OCI-M2 (cell line): ENCODE measurements at regions not wholly inside any gene's neighbourhood (a gene's known extent, or its start where the extent isn't known, plus 50 kb on each side); places are given as distances from the start of the nearest gene placed in this dataset.
"Not testable (repeated sequence)": the region's sequence is repeated elsewhere in the genome, so short reads cannot be mapped to it uniquely, and the experiment has no call there.

Experiments
- DNase-seq: peaks from one replicate; lab custom pipeline; 2025; ENCODE audit not compliant: unreplicated experiment; lab: John Stamatoyannopoulos, UW

DNA sequence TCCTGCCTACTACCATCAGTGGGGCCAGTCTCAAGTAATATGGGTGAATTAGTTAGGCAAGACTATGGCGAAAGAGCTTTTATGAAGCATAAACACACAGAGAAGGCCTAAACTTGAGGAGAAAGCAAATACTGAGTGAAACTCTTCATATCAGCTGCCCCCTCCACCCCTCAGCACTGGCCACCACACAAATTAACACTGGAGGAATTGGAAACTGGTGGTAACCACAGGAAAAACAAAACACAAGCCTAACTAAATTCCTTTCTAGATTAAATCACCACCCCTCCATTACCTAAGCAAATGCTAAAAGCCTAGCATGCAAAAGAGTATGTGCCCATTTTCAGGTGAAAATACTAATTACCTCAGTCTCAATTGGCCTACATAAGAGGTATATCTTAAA, 774.7 kb upstream of the NECTIN3 start:
- no peak for DNase-seq

DNA sequence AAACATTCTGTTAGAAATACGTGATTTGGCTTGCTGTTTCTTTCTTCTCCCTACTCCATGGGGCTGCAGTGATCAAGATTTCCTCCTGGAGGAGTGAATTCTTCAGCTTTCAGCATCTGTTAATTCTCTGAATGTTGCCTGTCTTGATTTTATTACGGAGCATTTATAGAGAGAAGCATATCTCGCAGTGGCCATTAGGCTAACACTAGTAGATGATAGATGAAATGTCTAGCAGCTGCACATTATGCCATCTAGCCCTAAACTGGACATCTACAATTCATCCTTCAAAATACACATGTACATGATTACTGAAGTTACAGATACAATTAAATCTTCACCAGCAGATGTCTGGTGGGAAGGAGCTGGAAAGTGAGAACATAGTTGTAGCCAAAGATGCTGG, 769.8 kb upstream of the NECTIN3 start:
- no peak for DNase-seq

DNA sequence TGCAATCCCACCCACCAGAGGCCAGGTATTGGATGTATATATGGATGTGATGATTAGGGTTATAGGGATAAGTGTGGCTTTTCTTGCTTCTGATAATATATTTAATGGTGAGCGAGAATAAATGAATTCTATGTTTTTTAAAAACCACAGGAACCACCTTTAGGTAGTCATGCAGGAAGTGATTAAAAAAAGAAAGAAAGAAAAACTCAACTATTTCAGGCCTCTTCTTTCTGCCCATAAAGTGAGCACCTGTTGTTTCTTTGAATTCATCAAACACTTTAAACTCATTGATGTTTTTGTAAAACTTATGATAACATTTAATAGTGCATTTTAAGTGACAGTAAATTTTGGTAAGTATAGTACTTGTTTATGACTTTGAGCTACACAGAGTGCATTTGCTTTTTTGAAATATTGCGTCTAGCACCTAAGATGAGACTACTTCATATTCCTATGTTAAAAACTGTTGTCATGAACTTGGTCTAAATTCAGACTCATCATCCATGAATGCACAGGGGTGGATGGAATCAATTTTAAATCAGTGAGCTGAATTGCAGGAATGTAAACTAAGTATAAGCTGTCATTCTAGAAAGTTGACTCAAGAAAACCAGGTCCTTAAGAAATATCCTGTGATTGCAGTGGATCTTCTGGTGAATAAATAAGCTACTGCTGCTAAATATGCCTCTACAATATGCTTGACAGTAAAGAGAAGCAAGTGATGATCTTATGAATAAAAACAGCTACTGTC, 764.4 kb upstream of the NECTIN3 start:
- DNase-seq, result no peak

DNA sequence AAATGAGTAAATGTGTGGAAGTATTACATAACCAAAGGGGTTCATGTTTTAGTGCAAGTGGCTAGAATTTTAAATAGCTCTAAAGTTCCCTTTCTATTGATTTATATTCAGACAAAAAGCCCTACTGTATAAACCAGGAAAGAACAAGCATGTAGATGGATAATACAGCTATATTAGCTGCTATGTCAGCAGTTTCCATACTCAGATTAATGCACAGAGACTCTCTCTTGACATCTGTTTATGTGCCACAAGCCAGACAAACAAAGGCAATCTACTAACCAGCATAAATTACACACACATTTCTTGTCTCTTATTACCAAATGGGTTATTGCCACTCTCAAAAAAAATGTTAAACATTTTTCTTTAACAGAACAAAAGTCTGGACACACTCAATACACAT, 760.1 kb upstream of the NECTIN3 start:
- DNase-seq, result no peak

DNA sequence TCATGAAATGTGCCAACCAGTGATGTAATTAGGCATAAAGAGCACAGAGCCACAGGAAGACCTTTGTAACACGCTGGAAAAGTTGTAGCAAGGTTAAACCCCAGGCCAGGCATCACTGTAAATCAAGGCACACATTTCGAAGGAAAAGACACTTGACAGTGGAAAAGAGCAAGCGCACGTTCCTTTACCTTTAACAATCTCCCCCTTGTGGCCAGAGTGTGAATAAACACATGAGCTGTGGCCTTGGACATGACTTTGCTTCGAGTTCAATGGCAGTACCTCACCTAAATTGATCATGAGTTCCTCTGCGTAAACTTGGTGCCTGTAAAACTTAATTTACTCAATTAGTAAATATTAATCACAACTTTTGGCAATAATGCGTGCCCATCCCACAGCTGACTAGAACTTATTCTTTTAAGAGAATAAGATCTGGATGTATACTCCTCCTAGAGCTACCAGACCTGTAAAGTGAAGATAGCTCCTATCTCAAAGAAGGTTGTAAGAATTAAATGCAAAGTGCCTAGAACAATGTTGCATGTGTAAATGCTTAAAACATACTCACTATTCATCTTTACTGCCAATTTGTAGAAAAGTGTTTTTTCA, 757.0 kb upstream of the NECTIN3 start:
- DNase-seq, result no peak

DNA sequence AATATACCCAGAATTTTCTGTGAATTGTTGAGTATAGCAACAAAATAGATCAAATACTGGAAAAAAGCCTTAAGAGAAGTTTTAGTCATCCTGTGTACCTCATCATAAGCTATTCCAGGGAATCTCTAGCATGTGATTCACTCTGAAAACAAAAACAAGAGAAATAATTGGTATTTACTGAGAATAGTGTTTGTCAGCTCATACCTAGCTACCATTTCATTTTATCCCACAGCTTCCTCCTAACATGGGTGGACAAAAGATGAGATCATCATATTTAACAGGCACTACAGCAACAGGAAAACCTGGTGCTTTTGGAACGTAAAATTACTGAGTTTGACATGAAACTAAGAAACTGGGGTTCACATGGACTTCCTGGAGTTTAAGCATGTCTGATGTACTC, 753.5 kb upstream of the NECTIN3 start:
- no peak for DNase-seq

DNA sequence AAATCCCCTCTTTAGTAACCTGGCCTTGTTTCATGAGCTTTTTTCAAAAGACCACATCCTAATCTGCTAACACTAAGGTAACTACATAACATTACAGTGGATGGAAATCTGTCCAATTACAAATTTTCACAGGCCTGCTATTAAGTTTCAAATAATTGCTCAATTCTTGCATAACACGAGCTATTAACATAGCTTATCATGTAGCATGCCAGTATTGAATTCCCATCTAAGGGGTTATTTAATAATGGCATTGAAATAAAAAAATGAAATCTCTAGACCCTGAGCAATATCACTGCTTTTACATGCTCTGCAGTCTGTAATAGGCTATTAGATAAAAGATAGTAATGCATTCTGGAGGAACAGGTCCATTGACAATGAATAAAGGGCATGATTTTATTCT, 748.3 kb upstream of the NECTIN3 start:
- DNase-seq, result no peak

DNA sequence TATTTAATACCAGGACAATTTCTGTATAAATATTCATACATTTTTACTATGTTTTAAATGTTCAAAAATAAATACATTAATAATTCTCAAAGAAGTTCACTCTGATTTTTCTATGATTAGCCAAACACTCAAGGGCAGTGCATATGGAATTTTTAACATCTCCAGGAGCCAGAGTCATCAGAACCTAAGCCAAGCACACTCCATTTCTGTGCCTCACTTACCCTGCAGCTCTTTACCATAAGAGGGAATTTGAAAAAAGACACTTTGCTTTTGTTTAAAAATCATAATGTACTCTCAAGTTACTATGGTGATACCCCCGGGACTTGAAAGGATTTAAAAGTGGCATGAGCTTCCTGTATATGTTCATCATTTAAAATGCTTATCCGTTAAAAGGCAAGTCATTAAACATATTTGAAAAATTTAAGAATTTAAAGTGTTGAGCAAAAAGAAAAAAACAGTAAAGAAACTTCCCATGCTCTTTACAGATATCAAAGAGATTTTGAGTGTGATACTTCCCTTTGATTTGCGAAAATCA, 747.4 kb upstream of the NECTIN3 start:
- DNase-seq, result no peak

DNA sequence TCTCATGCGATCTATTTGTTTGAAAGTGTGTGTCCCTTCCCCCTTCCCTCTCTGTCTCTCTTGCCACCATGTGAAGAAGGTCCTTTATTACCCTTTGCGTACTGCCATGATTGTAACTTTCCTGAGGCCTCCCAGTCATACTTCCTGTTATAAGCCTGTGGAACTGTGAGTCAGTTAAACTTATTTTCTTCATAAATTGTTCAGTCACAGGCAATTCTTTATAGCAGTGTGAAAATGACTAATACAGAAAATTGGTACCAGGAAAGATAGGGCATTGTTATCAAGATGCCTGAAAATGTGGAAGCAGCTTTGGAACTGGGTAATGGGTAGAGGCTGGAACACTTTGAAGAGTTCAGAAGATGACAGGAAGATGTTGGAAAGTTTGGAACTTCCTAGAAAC, 743.7 kb upstream of the NECTIN3 start:
- DNase-seq, result no peak

DNA sequence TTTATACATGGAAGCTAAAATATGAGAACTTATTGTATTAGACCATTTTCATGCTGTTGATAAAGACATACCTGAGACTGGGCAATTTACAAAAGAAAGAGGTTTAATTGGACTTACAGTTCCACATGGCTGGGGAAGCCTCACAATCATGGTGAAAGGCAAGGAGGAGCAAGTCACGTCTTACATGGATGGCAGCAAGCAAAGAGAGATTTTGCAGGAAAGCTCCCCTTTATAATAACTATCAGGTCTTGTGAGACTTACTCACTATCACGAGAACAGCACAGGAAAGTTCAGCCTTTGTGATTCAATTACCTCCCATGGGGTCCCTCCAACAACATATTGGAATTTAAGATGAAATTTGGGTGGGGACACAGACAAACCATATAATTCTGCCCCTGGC, 740.1 kb upstream of the NECTIN3 start:
- DNase-seq, result not testable (repeated sequence)

DNA sequence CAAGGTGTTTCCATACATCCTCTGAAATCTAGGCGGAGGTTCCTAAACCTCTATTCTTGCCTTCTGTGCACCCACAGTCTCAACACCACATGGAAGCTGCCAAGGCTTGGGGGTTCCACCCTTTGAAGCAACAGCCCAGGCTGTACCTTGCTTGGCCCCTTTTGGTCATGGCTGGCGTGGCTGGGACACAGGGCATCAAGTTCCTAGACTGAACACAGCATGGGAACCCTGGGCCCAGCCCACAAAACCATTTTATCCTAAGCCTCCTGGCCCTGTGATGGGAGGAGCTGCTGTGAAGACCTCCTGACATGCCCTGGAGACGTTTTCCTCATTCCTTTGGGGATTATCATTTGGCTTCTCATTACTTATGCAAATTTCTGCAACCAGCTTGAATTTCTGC, 739.0 kb upstream of the NECTIN3 start:
- no peak for DNase-seq

DNA sequence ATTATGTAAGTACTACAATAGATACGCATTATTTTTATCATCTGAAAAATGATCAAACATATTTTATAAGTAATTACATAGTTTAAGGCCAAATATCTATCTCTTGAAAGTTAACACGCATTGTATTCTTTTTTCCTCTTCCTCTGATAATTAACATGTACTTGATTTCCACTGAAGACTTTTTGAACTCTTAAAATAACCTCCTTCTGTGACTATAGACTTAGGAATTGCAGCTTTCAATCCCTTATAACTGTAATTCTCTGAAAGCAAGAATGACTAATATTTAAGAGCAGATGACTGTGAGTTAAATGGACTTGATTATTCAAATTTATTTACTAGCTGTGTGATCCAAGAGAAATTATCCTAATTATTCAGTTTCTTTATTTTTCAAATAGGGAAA, 730.6 kb upstream of the NECTIN3 start:
- DNase-seq, result no peak

DNA sequence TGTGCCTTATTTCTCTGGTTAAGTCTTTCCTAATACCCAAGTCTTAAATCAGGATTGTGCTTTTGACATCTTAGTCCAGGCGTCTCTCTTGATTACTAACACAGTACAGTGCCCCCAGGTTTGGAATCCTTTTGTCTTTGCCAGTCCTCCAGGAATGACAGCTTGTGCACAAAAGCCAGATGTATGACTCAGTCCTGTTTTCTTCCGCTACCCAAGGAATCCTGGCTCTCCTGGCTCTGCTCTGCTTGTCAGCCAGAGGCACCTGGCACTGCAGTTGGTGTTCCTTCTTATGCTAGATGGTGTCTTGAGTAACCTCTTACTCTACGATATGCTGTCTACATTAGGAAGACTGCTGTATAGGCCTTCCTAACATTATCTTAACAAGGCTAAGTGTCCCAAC, 728.2 kb upstream of the NECTIN3 start:
- DNase-seq, result no peak

DNA sequence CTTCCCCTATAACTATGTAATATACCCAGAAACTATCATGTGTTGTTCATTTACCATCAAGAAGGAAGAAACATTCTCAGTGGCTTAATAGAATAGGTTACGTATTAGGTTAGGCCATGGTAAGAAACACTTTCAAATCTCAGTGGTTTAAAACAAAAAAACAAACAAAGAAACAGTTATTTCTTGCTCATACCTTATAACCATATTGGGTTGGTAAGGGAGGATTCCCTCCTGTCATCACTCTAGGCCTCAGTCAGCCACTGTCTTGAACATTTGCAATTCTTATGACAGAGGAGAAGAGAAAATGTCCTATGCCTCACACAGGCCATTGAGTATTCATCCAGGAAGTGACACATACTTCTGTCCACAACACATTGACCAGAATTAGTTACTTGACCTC, 727.7 kb upstream of the NECTIN3 start:
- no peak for DNase-seq

DNA sequence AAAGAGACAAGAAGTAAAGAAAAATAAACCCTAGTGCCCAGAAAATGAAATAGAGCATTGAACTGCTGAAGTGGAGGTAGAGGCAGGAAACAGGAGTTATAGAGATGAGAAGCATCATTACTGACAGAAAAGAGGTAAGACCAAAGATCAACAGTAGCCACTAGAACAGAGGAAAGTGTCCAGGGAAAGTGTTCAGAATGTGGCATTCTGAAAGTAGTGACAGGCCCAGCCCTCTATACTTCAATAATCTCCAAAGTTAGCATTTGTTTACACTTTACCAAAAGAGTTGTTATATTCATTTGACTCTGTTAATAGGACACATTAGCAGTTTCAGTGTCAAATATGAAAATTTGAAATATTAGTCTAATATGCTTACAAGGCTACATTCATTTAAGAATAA, 727.1 kb upstream of the NECTIN3 start:
- DNase-seq, result no peak

DNA sequence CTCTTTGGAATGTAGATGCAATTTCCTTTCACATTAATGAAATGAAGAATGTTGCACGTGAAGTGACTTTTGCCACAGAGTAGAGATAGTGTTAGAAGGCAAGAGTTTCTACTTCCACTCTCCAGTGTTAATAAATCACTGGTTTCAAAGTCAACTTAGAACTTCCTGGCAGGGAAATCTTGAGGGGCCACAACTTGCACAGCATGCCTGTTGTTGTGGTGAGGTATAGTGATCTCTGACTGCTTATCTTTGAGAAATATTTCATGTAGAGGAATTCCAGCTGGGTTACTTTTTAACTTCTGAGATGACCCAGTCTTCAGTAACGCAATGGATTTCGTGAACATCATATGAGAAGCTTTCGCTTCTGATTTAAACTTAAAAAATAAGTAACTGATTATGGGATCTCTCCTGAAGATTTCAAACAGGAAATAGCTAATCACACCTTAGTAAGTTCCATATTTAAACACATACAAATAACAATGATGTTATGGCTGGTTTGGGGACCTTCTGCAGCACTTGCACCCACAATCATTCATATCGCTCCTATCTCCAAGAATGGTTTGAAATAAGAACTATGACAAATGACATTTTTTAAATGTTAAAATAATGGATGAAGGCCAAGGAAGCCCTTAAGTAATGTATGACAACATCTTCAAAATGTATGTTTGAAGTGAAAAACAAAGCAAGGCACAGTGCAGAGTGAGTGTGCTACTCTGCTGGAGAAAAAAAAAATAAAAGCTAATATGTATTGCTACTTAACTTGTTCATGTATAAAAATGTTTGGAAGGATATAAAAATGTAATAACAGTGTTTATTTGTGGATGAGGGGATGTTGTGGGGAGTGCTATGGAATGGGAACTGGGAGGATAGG, 726.5 kb upstream of the NECTIN3 start:
- no peak for DNase-seq

DNA sequence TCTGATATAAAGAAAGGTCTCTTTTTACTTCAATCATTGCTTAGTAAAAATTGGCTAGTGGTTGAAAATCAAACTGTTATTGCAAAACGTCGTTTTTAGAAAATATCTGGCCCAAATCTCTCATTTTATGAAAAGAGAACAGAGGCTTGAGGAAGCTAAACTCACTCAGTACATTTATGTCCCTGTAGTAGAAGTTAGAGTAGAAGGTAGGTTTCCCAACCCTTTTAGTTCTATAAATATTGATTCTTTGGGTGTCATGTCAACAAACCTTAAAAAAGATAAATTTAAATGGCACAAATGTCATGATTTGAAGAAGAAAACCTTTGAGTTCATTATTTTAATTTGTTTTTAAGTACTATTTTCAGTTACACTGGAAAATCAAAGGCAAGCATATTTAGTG, 722.3 kb upstream of the NECTIN3 start:
- DNase-seq, result no peak

DNA sequence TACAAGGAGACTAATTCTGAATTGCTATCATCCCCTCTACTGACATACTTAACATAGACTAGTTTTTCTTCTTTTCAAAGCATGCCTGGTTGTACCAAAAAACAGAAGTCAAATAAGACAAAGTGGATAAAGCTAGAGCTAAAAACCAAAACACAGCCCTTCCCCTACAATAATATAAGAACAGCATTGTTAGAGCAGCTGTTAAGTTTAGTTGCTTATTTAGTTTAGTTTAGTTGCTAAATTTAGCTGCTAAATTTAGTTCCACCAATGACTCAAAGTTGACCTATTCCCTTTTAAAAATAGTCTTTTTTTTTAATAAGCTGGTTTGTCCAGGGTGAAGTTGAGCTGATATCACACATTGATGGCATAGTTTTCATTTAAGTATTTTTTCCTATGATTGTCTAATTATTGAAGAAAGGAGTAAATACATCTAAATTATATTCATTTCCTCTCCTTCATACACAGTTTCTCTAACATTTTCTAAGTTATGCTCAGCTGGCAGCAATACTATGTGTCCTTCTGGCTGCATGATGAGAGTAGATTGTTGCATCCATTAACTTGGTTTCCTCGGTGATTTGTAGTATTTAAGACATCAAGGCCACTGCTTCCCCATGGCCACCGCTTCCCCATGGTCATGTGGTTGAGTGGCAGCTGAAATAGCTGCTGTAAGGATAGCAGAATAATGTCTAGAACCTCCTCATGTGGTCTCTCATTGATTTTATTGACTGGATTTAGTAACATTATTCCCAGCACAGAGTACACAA, 718.6 kb upstream of the NECTIN3 start:
- no peak for DNase-seq

DNA sequence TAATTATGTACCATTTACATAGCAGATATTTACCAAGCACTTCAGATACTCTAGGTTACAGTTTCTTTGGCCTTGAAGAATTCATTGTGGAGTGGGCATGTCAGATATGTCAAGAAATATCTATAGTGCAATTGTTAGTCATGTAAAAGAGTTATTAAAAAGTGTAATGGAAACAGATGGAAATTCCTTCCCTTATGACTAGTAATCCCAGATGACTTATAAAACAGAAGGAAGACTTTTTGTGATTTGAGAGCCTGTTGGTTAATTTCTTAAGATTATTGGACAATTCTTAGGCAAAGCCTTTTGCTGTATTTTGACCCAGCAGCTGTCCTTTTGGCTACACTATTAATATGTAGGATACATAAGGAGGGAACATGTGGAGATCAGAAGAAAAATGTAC, 708.9 kb upstream of the NECTIN3 start:
- no peak for DNase-seq

DNA sequence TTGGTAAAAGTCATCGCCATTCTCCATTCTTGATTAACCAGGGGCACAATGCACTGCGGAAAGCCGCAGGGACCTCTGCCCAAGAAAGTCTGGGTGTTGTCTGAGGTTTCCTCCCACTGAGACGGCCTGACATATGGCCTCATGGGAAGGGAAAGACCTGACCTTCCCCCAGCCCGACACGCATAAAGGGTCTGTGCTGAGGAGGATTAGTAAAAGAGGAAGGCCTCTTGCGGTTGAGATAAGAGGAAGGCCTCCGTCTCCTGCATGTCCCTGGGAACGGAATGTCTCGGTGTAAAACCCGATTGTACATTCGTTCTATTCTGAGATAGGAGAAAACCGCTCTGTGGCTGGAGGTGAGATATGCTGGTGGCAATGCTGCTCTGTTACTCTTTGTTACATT, 704.3 kb upstream of the NECTIN3 start:
- DNase-seq, result peak; percentile 28
